HCT116 (cell line): ENCODE measurements at regions not wholly inside any gene's neighbourhood (a gene's known extent, or its start where the extent isn't known, plus 50 kb on each side); places are given as distances from the start of the nearest gene placed in this dataset.

Source experiments
- ATAC-seq: fragments of 200-7000 bp; cut with Tn5 transposase; 2 replicates; pipeline ENCODE4 v1.9.1; 2020; ENCODE audit warnings: mild to moderate bottlenecking, moderate library complexity
- BruUV-seq: library from RNA; stranded (reverse); fragments of 400-500 nt; replicated peaks from 2 replicates; lab custom pipeline; 2021; lab: Mats Ljungman, UMichigan
- CTCF ChIA-PET: fragments of 300-600 bp; sonication (Branson Sonifier 250); formaldehyde crosslinking; loops from one replicate; lab custom pipeline; 2021; ENCODE audit warnings: antibody characterized with exemption; lab: Charles Lee
- POLR2A ChIA-PET: fragments of 300-600, 350-600 bp; sonication (Branson Sonifier 250); formaldehyde crosslinking; loops from one replicate; lab custom pipeline; 2021; ENCODE audit warnings: antibody characterized with exemption; lab: Charles Lee
- RAD21 ChIA-PET, 2 experiments: fragments of 300-600 bp; sonication (Branson Sonifier 250); formaldehyde crosslinking; loops; one replicate each; lab custom pipeline; 2023; ENCODE audit warnings: low total read pairs in 2 of 2; ENCODE audit not compliant: uncharacterized antibody in 2 of 2, unreplicated experiment in 2 of 2, low non-redundant PET in 1 of 2; lab: Charles Lee
- DNase-seq: peaks from one replicate; pipeline ENCODE4 v3.0.0-alpha.2; 2010; ENCODE audit warnings: low read depth, low spot score
- H2AFZ ChIP-seq: fragments of 200-600 bp; shearing (Covaris generic), sonication (generic); 2 replicates; pipeline ENCODE4 v1.6.1; 2017; ENCODE audit warnings: low read depth, mixed run types, mixed read lengths, antibody characterized with exemption, low read length; ENCODE audit not compliant: poor library complexity, severe bottlenecking
- H3K27ac ChIP-seq: 2 replicates; pipeline ENCODE4 v1.5.1; 2012; ENCODE audit warnings: low read depth, low read length
- H3K27me3 ChIP-seq: fragments of 200-600 bp; sonication (generic); 2 replicates; pipeline ENCODE4 v1.6.1; 2016; ENCODE audit warnings: mixed run types, low read length, mixed read lengths; ENCODE audit not compliant: insufficient read depth
- H3K36me3 ChIP-seq, 2 experiments: fragments of 200-500 bp in 1 of 2; fragments of 200-600 bp in 1 of 2; sonication (Bioruptor generic) in 1 of 2; sonication (generic) in 1 of 2; 2 replicates each; pipeline versions ENCODE4 v1.5.1 to v1.6.1; 2014 to 2016; ENCODE audit warnings: low read length in 2 of 2, inconsistent platforms in 1 of 2, mixed read lengths in 1 of 2, mixed run types in 1 of 2; ENCODE audit not compliant: insufficient read depth in 2 of 2, control insufficient read depth in 1 of 2
- H3K4me1 ChIP-seq, 2 experiments: fragments of 200-600 bp in 1 of 2; sonication (generic) in 1 of 2; 2 replicates each; pipeline versions ENCODE4 v1.5.1 to v1.6.1; 2012 to 2017; ENCODE audit warnings: low read length in 2 of 2, inconsistent platforms in 1 of 2, mild to moderate bottlenecking in 1 of 2, mixed read lengths in 1 of 2, mixed run types in 1 of 2, moderate library complexity in 1 of 2; ENCODE audit not compliant: insufficient read depth in 2 of 2, control insufficient read depth in 1 of 2
- H3K4me2 ChIP-seq: fragments of 200-600 bp; sonication (generic); 2 replicates; pipeline ENCODE4 v1.6.1; 2017; ENCODE audit warnings: mixed run types, low read length, mixed read lengths
- H3K4me3 ChIP-seq, 2 experiments: fragments of 200-600 bp in 1 of 2; sonication (generic) in 1 of 2; replicated peaks in 1 of 2; 2 replicates each; pipeline ENCODE4 v1.5.1; 2011 to 2016; ENCODE audit warnings: low read length in 2 of 2, control low read depth in 1 of 2, low read depth in 1 of 2, mild to moderate bottlenecking in 1 of 2, mixed read lengths in 1 of 2, mixed run types in 1 of 2
- H3K79me2 ChIP-seq: fragments of 200-600 bp; sonication (generic); 2 replicates; pipeline ENCODE4 v1.6.1; 2017; ENCODE audit warnings: mild to moderate bottlenecking, mixed run types, low read length, moderate library complexity, mixed read lengths; ENCODE audit not compliant: insufficient read depth
- H3K9ac ChIP-seq: fragments of 200-600 bp; sonication (generic); 2 replicates; pipeline ENCODE4 v1.6.1; 2016; ENCODE audit warnings: low read length, mixed read lengths
- H3K9me2 ChIP-seq: fragments of 200-600 bp; sonication (generic), shearing (Covaris generic); 2 replicates; pipeline ENCODE4 v1.6.1; 2017; ENCODE audit warnings: mixed run types, mild to moderate bottlenecking, moderate library complexity; ENCODE audit not compliant: insufficient read depth
- H3K9me3 ChIP-seq, 2 experiments: fragments of 200-500 bp in 1 of 2; fragments of 200-600 bp in 1 of 2; sonication (Bioruptor generic) in 1 of 2; sonication (generic) in 1 of 2; 2 replicates each; pipeline ENCODE4 v1.6.1; 2014 to 2017; ENCODE audit warnings: low read length in 2 of 2, mixed read lengths in 2 of 2, inconsistent platforms in 1 of 2, low read depth in 1 of 2, mild to moderate bottlenecking in 1 of 2, mixed run types in 1 of 2, moderate library complexity in 1 of 2; ENCODE audit not compliant: control insufficient read depth in 1 of 2, insufficient read depth in 1 of 2
- H4K20me1 ChIP-seq: fragments of 200-600 bp; sonication (generic), shearing (Covaris generic); 2 replicates; pipeline ENCODE4 v1.6.1; 2017; ENCODE audit warnings: mixed run types, mild to moderate bottlenecking, moderate library complexity; ENCODE audit not compliant: insufficient read depth
- EGR1 ChIP-seq: IDR thresholded peaks from 2 replicates; pipeline ENCODE4 v1.6.1; 2012; ENCODE audit warnings: low read depth
- ELF1 ChIP-seq: IDR thresholded peaks from 2 replicates; pipeline ENCODE4 v1.6.1; 2012; ENCODE audit warnings: low read depth, borderline replicate concordance
- EZH2 ChIP-seq: fragments of 200-600 bp; sonication (generic); IDR thresholded peaks from 2 replicates; pipeline ENCODE4 v1.6.1; 2017; ENCODE audit warnings: antibody characterized with exemption, mixed run types
- EZH2phosphoT487 ChIP-seq: fragments of 200-600 bp; IDR thresholded peaks from 2 replicates; pipeline ENCODE4 v1.6.1; 2018; ENCODE audit warnings: antibody characterized with exemption, borderline replicate concordance
- JUND ChIP-seq: IDR thresholded peaks from 2 replicates; pipeline ENCODE4 v1.6.1; 2012
- POLR2A ChIP-seq: IDR thresholded peaks from 2 replicates; pipeline ENCODE4 v1.7.0; 2011; ENCODE audit warnings: borderline replicate concordance; ENCODE audit not compliant: insufficient read depth, insufficient read length; ENCODE audit errors: extremely low read depth
- POLR2AphosphoS5 ChIP-seq: IDR thresholded peaks from 2 replicates; pipeline ENCODE4 v1.6.1; 2011; ENCODE audit warnings: mild to moderate bottlenecking, low read depth, low read length, moderate library complexity
- RAD21 ChIP-seq: IDR thresholded peaks from 2 replicates; pipeline ENCODE4 v1.6.1; 2012; ENCODE audit warnings: low read depth, mild to moderate bottlenecking
- SIN3A ChIP-seq: IDR thresholded peaks from 2 replicates; pipeline ENCODE4 v1.6.1; 2012; ENCODE audit warnings: low read depth
- SP1 ChIP-seq: IDR thresholded peaks from 2 replicates; pipeline ENCODE4 v1.6.1; 2012; ENCODE audit warnings: low read depth
- SRF ChIP-seq: IDR thresholded peaks from 2 replicates; pipeline ENCODE4 v1.6.1; 2012; ENCODE audit warnings: low read depth
- TCF7L2 ChIP-seq: IDR thresholded peaks from 2 replicates; pipeline ENCODE4 v1.7.0; 2011; ENCODE audit warnings: borderline replicate concordance, inconsistent platforms; ENCODE audit not compliant: insufficient read depth, insufficient read length; ENCODE audit errors: extremely low read depth
- ZFX ChIP-seq: fragments of 450-650 bp; IDR thresholded peaks from 2 replicates; pipeline ENCODE4 v1.6.1; 2017
- intact Hi-C: fragments of 100-400 bp; cut with micrococcal nuclease; formaldehyde crosslinking; loops from 2 replicates; pipeline ENCODE4 v1.10.0; 2022
- TF ChIP-seq, protein P1 (sequence below): IDR thresholded peaks from 2 replicates; pipeline ENCODE4 v1.6.1; 2012
- TF ChIP-seq, protein P2 (sequence below): IDR thresholded peaks from 2 replicates; pipeline ENCODE4 v1.6.1; 2012

DNA sequence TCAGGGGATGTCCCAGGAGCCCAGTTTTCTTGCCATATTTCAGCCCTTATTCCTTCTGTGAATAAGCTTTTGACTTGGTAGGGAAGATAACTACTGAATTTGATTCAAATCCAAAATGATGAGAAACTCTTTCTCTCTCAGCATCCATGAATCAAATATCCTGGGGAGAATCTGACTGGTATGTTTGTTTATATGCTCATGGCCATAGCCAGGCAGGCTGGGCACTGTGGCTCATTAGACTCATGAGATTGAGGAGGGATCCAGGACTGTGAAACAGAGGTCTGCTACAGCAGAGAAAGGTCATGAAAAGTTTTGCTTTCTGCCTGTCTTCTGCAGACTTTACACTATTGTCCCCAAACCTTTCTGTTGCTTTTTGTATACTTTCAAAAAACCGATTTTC is 346.4 kb upstream of the ATP2B1 start (continued):
- TF ChIP-seq RAD21 (no peak), ELF1 (no peak), POLR2AphosphoS5 (no peak), EZH2phosphoT487 (no peak), TCF7L2 (no peak), ZFX (no peak), POLR2A (no peak), JUND (no peak), SRF (no peak), SP1 (no peak), EGR1 (no peak)
- TF ChIP-seq, protein P1, sequence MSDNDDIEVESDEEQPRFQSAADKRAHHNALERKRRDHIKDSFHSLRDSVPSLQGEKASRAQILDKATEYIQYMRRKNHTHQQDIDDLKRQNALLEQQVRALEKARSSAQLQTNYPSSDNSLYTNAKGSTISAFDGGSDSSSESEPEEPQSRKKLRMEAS: no peak
- TF ChIP-seq, protein P2, sequence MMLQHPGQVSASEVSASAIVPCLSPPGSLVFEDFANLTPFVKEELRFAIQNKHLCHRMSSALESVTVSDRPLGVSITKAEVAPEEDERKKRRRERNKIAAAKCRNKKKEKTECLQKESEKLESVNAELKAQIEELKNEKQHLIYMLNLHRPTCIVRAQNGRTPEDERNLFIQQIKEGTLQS: no peak

DNA sequence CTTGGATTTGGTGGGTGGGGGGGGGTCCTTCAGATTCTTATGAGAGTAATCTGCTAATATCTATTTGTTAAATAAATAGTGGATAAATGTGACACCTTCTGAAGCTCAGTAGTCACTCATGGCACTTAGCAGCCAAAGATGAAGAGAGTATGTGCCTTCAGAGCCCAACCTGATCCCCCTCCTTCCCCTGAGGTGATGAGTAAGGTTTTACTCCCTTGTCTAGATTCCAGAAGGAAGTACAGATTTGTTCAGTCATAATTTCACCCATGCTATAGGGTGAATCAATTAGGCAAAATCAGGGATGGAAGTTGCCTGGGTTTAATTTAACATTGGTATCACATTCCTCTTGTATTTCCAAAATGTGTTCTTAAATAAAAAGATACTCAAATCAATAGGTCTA is 340.3 kb upstream of the ATP2B1 start:
- TF ChIP-seq SIN3A (no peak), EZH2 (no peak), SP1 (no peak), POLR2AphosphoS5 (no peak), EZH2phosphoT487 (no peak)
- TF ChIP-seq, all 23 proteins: peak for 0
- intact Hi-C loops: no loop called here
- H4K20me1 ChIP-seq: no peaks in the 10 kb centered on the region
- CTCF ChIA-PET: no interaction called here
- RAD21 ChIA-PET: no interaction called here
- no peak overlapping the region for H3K9ac ChIP-seq
- no peaks in the 10 kb centered on the region for H3K79me2 ChIP-seq
- no TSS peak for BruUV-seq
- no peak overlapping the region for H3K4me2 ChIP-seq
- no peak for ATAC-seq
- no peaks in the 10 kb centered on the region for H3K4me1 ChIP-seq
- H3K27ac ChIP-seq: no peak overlapping the region
- H3K9me2 ChIP-seq: no peaks in the 10 kb centered on the region; the same call in 1 of the 2 replicates
- no peaks in the 10 kb centered on the region for H3K27me3 ChIP-seq
- H3K9me3 ChIP-seq: no peaks in the 10 kb centered on the region
- POLR2A ChIA-PET: no interaction called here
- H2AFZ ChIP-seq: no peak overlapping the region
- H3K4me3 ChIP-seq: no peak overlapping the region
- H3K36me3 ChIP-seq: no peaks in the 10 kb centered on the region
- no peak for DNase-seq
